GM21717 (cell line): ENCODE measurements at regions not wholly inside any gene's neighbourhood (a gene's known extent, or its start where the extent isn't known, plus 50 kb on each side); places are given as distances from the start of the nearest gene placed in this dataset.

Source experiments
- ATAC-seq: cut with Tn5 transposase; IDR thresholded peaks from one replicate; pipeline ENCODE4 v1.9.1; 2021; ENCODE audit warnings: mild to moderate bottlenecking, moderate library complexity; ENCODE audit not compliant: unreplicated experiment

DNA sequence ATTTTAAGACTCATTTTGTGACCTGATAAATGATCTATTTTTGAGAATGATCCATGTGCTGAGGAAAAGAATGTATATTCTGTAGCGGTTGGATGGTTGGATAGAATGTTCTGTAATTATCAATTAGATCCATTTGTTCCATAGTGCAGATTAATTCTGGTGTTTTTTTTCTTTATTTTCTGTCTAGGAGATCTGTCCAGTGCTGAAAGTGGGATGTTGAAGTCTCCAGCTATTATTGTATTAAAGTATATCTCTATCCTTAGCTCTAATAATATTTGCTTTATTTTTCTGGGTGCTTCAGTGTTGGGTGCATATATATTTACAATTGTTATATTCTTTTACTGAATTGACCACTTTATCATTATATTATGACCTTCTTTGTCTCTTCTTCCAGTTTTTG, 1344.9 kb upstream of the TENM3 start:
- no peak for ATAC-seq

DNA sequence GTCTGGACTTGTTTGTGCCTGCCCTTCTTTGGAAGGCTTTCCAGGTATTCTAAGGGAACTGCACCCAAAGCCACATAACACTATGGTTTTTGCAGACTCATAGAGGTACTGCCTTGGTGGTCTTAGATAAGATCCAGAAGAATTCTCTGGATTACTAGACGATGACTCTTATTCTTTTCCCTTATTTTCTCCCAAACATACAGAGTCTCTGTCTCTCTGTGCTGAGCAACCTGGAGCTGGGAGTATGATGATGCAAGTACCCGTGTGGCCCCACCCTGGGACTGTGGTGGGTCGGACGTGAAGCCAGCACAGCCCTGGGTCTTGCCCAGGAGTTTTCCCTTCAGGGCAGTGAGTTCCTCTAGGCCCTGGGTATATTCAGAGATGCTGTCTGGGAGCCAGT, 1342.4 kb upstream of the TENM3 start:
- no peak for ATAC-seq

DNA sequence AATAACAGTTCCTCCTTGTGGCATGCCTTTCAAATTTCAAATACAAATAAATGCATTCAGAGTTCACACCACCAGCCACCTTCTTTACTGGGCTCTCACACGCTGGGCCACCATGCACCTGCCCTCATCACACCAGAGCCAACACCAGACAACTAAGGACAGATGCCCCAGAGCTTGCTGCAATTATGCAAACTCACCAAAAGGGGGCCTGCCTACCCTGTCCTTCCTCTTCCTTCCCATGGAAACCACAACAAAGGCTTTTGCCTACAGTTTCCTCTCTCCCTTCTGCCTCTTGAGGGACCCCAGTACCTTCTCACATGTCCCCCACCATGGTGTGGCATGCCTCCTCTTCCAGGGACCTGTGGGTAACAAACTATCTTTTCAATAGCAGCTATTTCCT, 1333.9 kb upstream of the TENM3 start:
- ATAC-seq, result no peak

DNA sequence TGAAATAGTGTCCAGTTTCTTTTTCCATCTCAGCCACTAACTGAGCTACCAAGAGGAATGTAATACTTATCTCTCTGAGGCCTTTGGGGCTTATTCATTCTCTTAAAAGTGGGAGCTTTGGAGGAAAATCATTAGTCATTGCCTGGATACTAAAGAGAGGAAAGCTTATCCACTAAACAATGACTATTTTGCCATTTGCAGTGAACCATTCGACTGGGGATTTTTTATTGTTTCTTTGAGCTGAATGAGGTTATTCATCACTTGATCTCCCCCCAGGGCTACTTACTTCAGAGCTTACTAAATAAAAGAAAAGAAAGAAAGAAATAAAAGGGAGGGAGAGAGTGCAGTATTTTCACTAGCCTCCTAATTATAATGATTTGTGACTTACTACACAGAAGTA, 1329.5 kb upstream of the TENM3 start:
- ATAC-seq, result no peak

DNA sequence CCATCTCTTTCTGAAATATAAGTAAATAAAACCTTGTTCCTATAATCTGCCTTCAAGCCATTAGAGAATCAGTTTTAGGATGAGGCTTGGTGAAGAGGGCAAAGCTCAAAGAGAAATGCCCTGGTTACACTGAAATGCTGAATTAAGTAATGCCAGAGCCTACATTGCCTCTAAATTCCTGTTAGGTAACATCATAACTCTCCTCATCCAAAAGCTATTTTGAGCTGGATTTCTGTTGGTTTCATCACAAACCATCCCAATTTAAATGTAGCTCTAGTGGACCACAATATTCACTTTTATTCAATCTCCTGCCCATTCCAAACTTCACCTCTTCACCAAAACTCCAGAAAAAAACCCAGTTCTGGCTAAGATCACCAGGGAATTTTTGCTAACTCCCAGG, 1319.7 kb upstream of the TENM3 start:
- ATAC-seq, result no peak

DNA sequence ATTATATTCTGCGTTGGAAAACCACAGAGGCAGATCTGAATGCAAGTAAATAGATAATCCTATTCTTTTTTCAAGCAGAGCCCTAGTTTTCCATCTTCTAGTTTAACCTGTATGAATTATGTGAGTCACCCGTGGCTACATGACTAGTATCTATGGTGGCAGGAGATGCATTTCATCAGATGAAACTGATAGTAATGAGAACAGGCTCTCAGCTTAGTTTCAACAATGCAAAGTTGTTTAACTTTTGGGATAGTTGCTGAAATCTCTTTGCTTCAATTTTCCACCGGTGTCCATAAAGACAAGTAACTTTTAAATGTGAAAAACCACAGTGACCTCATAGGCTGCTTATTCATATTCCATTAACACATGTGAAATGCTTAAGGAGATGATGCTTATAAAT, 1317.4 kb upstream of the TENM3 start:
- no peak for ATAC-seq

DNA sequence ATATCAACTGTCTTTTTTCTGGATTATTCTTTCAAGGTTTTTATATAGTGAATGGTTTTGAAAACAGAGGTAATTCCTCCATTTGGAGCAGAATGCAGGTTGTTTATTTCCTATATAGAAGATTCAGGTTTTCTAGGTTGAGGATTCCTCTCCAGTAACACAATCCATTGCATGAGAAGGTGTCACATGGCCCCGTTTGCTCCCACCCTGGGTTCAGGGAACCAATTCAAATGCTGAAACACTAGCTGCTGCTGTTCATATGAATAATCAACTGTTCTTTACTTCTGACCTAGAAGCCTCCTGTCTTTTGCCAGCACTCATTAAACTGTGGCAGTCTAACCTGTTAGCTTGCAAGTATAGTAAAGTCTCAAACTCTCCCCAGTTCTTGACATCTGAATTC, 1316.9 kb upstream of the TENM3 start:
- no peak for ATAC-seq

DNA sequence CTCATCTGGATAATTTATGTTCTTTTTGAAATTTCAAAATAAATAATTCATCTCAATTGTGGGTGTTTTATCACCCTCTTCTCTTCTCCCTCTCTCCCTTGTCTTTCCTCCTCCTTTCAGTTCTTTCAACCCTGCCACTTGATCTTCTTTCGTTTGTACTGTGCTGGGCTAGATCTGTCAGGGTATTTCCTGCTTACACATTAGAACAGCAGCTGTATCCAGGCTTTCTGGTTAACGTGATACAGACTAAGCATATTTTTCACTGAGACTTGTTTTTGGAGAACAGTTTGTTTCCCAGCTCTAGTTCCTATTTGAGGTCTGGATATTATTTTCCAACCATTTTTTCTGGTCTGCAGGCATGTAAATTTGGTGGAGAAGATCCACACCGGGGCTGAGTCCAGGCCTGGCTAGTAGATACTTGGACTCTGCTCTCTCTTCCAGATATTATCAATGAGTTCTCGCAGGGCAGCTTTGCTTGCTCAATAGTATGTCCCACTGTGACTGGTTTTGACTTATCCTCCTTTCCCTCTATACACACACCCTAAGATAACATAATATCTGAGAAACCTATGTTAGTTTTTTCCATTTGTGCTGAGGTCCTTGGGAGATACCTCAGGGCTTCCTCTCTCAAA, 1310.7 kb upstream of the TENM3 start:
- no peak for ATAC-seq

DNA sequence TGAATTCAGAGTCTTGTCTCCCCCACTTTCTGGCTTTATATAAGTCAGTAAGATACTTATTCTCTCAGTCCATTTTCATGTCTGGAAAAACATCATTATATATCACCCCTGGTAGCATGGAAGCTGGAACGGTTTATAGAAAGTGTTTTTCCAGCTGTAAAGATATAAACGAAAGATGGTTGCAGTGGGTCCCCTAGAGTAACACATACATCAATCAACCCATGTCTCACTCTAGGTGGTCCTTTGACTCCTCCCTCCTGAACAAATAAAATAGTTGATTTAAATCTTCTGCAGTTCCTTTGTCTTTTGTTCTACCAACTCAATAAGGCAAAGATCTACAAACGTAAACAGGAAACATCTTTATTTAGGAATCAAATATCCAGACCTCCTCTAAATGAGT, 1306.1 kb upstream of the TENM3 start:
- ATAC-seq, result no peak

DNA sequence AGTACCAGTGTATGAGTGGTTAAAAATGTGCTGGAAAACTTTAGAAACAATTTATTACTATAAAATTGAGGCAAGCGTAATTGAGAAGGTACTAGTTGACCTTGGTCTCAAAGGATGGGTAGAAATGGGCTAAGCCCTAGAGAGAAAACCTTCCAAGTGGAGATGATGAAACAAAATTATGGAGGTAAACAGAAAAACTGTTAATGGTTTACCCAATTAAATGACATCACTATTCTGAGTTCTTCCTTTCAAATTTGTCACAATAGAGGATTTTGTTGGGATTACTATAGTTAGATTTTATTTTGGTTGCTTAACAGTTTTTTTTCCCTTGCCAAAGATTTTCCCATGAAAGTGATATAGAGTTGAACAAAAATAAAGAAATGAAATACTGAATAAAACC, 1302.5 kb upstream of the TENM3 start:
- ATAC-seq, result no peak

DNA sequence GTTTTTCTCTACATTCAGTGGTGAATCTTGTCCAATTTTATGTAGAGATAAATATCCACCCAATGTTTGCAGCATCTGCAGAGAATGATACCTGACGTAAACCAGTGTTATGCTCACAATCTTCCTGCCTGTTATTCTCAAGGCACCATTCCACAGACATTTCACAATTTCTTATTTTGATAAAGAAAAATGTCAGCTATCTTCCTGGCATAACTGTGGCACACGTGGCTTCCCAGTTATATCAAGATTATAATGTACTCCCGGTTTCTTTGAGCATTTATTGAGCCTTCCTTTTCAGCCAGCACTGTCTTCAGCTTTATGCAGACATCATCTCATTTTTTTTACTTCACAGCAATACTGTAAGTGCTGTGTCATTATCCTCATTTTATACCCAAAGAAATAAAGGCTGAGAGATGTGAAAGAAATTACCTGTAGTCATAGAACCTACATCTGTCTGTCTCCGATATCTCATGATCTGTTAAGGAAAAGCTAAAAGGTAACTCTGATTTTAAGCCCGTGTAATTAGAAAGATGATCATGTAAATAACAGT, 1300.8 kb upstream of the TENM3 start:
- ATAC-seq, result no peak

DNA sequence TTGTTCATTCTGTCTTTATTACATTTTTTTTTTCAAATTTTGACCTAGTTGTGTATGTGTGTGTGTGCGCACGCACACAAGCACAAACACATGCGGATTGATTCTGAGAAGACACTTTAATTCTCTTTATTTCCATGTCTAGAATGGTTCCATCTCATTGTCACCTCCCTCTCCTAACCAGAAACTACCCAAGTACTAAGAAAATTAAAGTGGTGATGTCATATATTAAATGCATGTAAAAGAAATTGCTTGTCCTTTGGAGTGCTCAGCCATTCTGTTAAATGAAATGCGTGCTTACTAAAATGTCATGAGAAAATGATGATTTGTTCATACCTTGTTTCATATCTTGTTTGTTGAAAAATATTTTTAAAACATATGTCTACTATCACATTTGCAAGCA, 1297.0 kb upstream of the TENM3 start:
- no peak for ATAC-seq

DNA sequence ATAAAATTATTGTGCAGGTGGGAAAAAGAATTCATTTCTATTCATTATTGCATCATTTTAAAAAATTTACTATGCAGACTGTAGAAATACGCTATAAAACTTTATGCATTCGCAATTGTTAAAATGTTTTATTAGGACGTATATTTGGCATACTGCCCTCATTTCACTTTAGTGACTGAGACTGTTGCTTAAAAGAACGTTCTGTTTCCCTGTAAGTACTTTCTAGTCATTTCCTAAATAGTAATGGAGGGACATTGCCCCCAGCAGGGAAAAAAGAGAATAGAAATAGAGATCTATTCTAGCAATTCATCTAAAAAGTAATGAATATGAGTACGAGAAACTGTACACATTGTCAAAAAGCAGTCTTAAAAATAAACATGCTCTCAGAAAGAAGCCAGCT, 1295.8 kb upstream of the TENM3 start:
- ATAC-seq, result no peak

DNA sequence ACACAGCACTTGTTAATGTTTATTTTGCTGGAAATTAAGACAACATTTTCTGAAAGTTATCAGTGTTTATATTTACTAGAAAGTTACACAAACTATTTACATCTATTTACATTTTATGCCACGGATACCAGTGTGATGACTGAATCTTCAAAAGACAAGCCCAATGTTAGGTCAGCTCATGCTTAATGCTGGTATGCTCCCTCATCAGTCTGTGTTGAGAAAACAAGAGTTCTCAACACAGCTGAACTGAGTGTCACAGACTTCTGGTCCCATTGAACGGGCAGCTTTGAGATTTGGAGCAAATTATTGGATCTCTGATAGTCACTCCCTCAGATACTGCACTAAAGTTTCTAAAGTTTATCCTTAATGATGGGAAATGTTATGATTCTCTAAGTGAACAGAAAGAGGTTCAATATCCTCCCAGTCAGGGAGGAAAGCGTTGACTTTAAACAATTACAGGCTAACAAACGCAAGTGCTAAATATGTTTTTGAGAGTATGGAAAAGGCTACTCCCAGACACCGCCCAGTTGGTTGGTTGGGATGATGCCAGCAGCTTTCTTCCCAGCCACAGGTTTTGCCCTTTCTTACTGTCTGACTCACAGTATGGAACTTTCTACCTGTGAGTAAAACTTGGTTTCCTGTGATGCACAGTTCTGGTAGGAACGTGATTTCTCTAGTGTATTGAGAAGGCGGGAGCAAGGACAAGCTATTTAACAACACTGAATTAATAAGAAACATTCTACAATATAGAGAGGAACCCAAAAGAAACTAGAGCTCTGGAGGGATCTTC, 1293.6 kb upstream of the TENM3 start:
- no peak for ATAC-seq

DNA sequence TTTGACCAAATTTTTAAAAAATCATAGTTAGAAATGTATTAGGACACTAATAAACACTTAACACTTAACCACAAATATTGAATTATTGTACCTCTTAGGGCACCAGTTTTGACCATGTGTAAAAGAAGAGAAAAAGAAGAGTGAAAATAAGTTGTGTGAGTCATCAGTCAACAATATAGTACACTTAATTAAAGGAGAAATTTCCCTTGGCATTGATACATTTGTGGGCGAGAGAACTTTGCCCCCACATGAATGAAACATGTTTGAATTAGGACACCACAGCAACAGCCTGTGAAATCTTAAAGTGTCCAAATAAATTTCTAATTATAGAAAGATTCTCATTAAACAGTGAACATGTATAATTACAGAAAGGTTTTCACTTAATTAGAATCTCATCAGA, 1292.8 kb upstream of the TENM3 start:
- ATAC-seq, result no peak

DNA sequence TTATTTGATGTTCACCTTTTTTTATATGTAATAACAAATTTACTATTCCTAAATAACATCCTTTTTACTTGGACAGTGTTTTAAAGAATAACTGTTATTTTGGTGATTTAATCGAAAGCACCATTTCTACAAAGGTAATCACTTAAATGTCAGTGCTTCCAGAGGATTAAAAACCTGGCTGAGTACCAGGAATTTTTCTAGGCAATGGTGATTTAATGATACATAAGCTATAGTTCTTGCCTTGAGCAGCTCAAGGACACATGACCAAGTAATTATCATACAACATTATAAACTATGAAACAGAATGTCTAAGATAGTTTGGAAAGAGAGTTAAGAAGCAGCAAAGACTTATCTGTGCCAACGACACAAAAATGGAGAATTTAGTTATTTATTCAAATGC, 1291.9 kb upstream of the TENM3 start:
- ATAC-seq, result no peak

DNA sequence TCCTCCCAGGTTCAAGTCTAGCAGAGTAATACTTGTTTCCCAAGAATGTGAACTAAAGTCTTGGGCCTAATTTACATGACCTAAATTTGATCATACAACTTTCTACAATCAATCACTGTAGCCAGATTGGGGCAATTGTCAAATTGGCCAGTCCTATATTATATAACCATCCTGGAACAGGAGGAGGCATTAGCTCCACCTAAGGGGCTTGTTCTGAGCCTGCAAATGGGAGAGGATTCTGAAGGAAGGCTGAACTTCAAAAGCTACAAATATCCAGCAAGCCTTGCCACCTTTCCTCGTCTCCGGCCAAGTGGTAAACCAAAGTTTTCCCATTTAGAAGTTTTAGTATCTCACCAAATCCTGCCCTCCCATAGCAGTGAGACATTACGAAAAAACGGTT, 1289.6 kb upstream of the TENM3 start:
- no peak for ATAC-seq

DNA sequence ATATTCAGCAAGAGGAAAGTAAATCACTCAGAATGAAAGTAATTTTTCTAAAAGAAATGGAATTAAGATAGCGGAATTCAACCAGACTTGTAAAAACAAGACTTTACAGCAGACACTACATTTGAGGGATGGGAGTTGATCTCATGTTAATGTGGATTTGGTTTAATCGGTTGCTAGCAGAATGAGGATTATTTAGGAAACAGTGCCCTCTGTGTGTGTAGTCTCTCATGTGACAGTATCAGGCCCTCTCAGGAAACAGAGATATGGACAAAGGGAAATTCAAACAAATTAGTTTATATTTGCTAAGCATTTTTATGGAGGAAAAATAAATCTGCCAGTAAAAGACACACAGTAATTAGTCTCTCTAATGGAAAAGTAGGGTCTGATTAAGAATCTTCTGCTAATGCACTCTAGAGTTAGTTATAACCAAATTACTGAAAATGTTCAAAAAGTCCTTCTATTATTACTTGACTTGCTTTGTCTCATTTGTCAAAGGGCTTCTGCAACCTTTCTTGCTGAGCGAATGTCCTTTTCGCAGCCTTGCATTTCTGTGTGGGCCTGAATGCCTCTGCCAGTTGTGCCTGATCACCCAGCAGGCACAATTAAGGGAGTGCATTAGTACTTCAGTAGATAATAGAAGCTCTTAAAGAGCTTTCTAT, 1282.3 kb upstream of the TENM3 start:
- no peak for ATAC-seq

DNA sequence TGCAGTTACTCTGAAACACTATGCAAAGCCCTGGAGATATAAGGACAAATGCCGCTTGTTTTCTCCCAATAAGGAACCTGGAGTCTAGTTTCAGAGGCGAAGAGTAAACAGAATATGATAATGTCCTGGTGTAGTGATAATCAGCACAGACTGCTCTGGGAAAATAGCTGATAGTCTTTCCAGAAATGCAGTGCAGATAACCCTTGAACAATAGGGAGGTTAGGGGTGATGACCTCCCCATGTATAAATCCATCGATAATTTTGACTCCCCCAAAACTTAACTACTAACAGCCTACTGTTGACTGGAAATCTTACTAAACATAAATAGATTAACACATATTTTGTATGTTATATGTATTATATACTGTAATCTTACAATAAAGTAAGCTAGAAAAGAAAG, 1280.9 kb upstream of the TENM3 start:
- no peak for ATAC-seq

DNA sequence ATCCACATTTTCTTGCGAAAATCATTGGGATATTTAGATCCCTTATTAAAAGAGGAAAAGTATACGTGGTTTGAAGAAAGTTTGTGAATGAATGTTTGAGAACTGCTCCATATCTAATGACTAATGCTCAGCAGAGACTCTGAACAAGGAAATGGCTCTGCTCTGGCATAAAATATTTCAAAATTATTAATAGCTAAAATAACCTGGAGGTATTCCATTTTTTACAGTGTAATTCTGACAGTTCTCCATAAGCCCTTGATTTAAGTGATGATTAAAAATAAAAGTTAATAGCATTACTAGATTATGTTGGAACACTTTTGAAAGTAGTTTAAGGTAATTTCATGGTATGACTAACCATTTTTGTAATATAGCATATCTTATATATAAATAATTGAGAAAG, 1276.9 kb upstream of the TENM3 start:
- no peak for ATAC-seq

DNA sequence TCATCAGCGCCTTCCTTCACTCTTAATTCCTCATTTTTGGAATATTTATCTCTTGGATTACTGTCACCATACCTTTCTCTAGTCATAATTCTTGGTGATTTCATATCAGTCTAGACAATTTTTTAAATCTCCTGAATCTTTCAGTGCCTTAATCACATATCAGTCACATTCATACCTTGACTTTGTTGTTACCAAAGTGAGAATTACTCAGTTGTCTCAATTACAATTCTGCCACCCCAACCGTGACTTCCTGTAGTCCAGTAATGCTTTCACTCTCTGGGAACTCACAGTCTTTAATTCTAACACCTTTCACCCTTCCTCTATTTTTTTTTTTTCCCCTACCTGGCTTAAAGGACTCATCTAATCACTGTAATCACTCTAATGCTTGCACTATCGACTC, 1275.3 kb upstream of the TENM3 start:
- no peak for ATAC-seq

DNA sequence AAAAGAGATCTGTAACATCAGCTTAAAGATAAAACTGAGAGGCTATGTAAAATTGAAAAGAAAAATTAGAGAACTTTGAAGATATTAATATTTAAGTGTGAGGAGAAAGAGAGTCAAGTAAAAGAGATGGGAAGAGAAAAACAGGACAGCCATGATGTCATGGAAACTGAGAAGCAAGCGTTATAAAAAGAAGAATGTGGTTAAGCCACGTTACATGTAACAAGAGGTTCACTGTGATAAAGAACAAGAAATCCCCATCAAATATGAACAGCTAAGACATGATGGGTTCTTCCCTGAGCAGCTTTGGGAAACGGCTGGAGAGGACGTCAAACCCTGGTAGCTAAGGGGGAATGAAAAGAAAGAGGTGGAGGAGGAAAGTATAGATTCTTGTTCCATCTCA, 1269.3 kb upstream of the TENM3 start:
- ATAC-seq, result no peak
